B cell (primary cell): ENCODE measurements at regions not wholly inside any gene's neighbourhood (a gene's known extent, or its start where the extent isn't known, plus 50 kb on each side); places are given as distances from the start of the nearest gene placed in this dataset.
"Not testable (repeated sequence)": the region's sequence is repeated elsewhere in the genome, so short reads cannot be mapped to it uniquely, and the experiment has no call there.

ENCODE experiments used
- ATAC-seq: fragments of 200-7000 bp; cut with Tn5 transposase; one replicate; pipeline ENCODE4 v1.10.0; 2021; ENCODE audit warnings: low read depth, mild to moderate bottlenecking, moderate number of reproducible peaks, moderate library complexity
- CTCF ChIA-PET: fragments of 350-600 bp; sonication (Branson Sonifier 250); formaldehyde crosslinking; loops from one replicate; lab custom pipeline; 2021; ENCODE audit warnings: antibody characterized with exemption, inconsistent platforms; lab: Charles Lee
- POLR2A ChIA-PET: fragments of 350-600 bp; sonication (Branson Sonifier 250); formaldehyde crosslinking; loops from one replicate; lab custom pipeline; 2021; ENCODE audit warnings: antibody characterized with exemption; lab: Charles Lee
- DNase-seq: peaks from one replicate; pipeline ENCODE4 v3.0.0; 2013
- H2AFZ ChIP-seq: 2 replicates; pipeline ENCODE4 v1.6.1; 2012; ENCODE audit warnings: mild to moderate bottlenecking, low read depth, low read length; ENCODE audit not compliant: insufficient read depth, poor library complexity, severe bottlenecking
- H3K27ac ChIP-seq, 2 donors: 1 replicate in 1 of 2; 2 replicates in 1 of 2; pipeline ENCODE4 v1.5.1; 2012 to 2013; ENCODE audit warnings: low read length in 2 of 2, mild to moderate bottlenecking in 2 of 2, moderate library complexity in 1 of 2
- H3K27me3 ChIP-seq, 4 experiments: fragments of 200-600 bp in 1 of 4; sonication (generic) in 1 of 4; replicated peaks in 1 of 4; 1 replicate in 2 of 4; 2 replicates in 2 of 4; pipeline versions ENCODE4 v1.6.1 to v1.7.0; 2013 to 2016; ENCODE audit warnings: low read length in 3 of 4, mild to moderate bottlenecking in 2 of 4, mixed read lengths in 1 of 4, moderate library complexity in 1 of 4; ENCODE audit not compliant: insufficient read depth in 4 of 4, control insufficient read depth in 3 of 4; ENCODE audit errors: control extremely low read depth in 1 of 4
- H3K36me3 ChIP-seq, 2 experiments: replicated peaks in 1 of 2; 1 replicate in 1 of 2; 2 replicates in 1 of 2; pipeline versions ENCODE4 v1.6.1 to v1.7.1; 2013; ENCODE audit warnings: low read length in 1 of 2; ENCODE audit not compliant: insufficient read depth in 2 of 2, control insufficient read depth in 1 of 2; ENCODE audit errors: control extremely low read depth in 1 of 2, extremely low read depth in 1 of 2
- H3K4me1 ChIP-seq, 2 donors: fragments of 200-600 bp in 1 of 2; sonication (generic) in 1 of 2; 1 replicate in 1 of 2; 2 replicates in 1 of 2; pipeline versions ENCODE4 v1.5.1 to v1.6.1; 2013 to 2017; ENCODE audit warnings: low read length in 2 of 2; ENCODE audit not compliant: control insufficient read depth in 2 of 2, insufficient read depth in 2 of 2
- H3K4me2 ChIP-seq: replicated peaks from 2 replicates; pipeline ENCODE3; 2012; ENCODE audit warnings: mild to moderate bottlenecking, low read depth, low read length; ENCODE audit not compliant: poor library complexity, severe bottlenecking
- H3K4me3 ChIP-seq, 5 experiments: fragments of 200-600 bp in 1 of 5; sonication (generic) in 1 of 5; 1 replicate in 3 of 5; 2 replicates in 2 of 5; pipeline versions ENCODE4 v1.5.1 to v1.7.0; 2011 to 2016; ENCODE audit warnings: low read length in 4 of 5, mild to moderate bottlenecking in 4 of 5, low read depth in 2 of 5, control low read depth in 1 of 5, moderate library complexity in 1 of 5; ENCODE audit not compliant: insufficient read depth in 1 of 5; ENCODE audit errors: control extremely low read depth in 1 of 5, extremely low read depth in 1 of 5
- H3K79me2 ChIP-seq: fragments of 200-600 bp; sonication (generic); one replicate; pipeline ENCODE4 v1.6.0; 2016; ENCODE audit warnings: low read length; ENCODE audit not compliant: control insufficient read depth, insufficient read depth
- H3K9ac ChIP-seq: fragments of 200-600 bp; sonication (generic); 2 replicates; pipeline ENCODE4 v1.6.1; 2017; ENCODE audit warnings: mild to moderate bottlenecking, low read length, moderate library complexity
- H3K9me3 ChIP-seq, 3 donors: one replicate each; pipeline versions ENCODE4 v1.6.1 to v1.7.1; 2013; ENCODE audit warnings: low read length in 2 of 3; ENCODE audit not compliant: control insufficient read depth in 2 of 3, insufficient read depth in 1 of 3; ENCODE audit errors: control extremely low read depth in 1 of 3
- H4K20me1 ChIP-seq: 2 replicates; pipeline ENCODE4 v1.6.0; 2012; ENCODE audit warnings: mild to moderate bottlenecking, low read length; ENCODE audit not compliant: insufficient read depth, control insufficient read depth, poor library complexity, severe bottlenecking
- H3K27ac Mint-ChIP-seq: one replicate; pipeline ENCODE4 v1.8.0; 2021; ENCODE audit warnings: mixed read lengths
- H3K27me3 Mint-ChIP-seq: one replicate; pipeline ENCODE4 v1.8.0; 2021; ENCODE audit warnings: mixed read lengths
- H3K4me1 Mint-ChIP-seq: one replicate; pipeline ENCODE4 v1.8.0; 2021; ENCODE audit warnings: mixed read lengths
- H3K4me3 Mint-ChIP-seq: one replicate; pipeline ENCODE4 v1.8.0; 2021; ENCODE audit warnings: mixed read lengths
- H3K9me3 Mint-ChIP-seq: one replicate; pipeline ENCODE4 v1.8.0; 2022; ENCODE audit warnings: mixed read lengths; ENCODE audit not compliant: insufficient read depth
- CTCF ChIP-seq: fragments of 200-600 bp; IDR thresholded peaks from one replicate; pipeline ENCODE4 v1.8.0; 2022; ENCODE audit warnings: antibody characterized with exemption, mild to moderate bottlenecking
- EZH2 ChIP-seq: IDR thresholded peaks from 2 replicates; pipeline ENCODE4 v1.6.1; 2012; ENCODE audit warnings: borderline replicate concordance, low read depth, mild to moderate bottlenecking, moderate library complexity, low read length; ENCODE audit not compliant: insufficient read depth, poor library complexity, severe bottlenecking
- WGBS: methylation state at CpG from one replicate; pipeline ENCODE4 v1.1.5; 2013; ENCODE audit warnings: missing lambda C conversion rate; ENCODE audit not compliant: insufficient coverage; 5-methylcytosine and 5-hydroxymethylcytosine counted together
- intact Hi-C: fragments of 100-400 bp; cut with micrococcal nuclease; formaldehyde crosslinking; loops from one replicate; pipeline ENCODE4 v1.10.0; 2022

GRCh38 chr13:18240086-18240485, 941.5 kb downstream of the TUBA3C start:
- POLR2A ChIA-PET, H2AFZ ChIP-seq: not testable (repeated sequence)

GRCh38 chr13:18238586-18238985, 943.0 kb downstream of the TUBA3C start:
- intact Hi-C loops = not testable (repeated sequence)

More at GRCh38 chr13:18240086-18240485, 941.5 kb downstream of the TUBA3C start:
- H3K27me3 ChIP-seq, H3K36me3 ChIP-seq, H3K4me3 Mint-ChIP-seq, H3K27ac ChIP-seq, H3K27ac Mint-ChIP-seq, H3K27me3 Mint-ChIP-seq, H3K79me2 ChIP-seq, ATAC-seq, intact Hi-C loops, H3K9me3 Mint-ChIP-seq, DNase-seq, H3K4me1 Mint-ChIP-seq, H4K20me1 ChIP-seq, CTCF ChIA-PET, H3K4me1 ChIP-seq, H3K4me3 ChIP-seq, H3K4me2 ChIP-seq, H3K9ac ChIP-seq: not testable (repeated sequence)
- peaks cover 0 to 29% (median 0%) of the 10 kb centered on the region in 3 donors for H3K9me3 ChIP-seq
- 100% methylated on average over 1 of the region's 3 CpGs for WGBS

GRCh38 chr13:18236528-18236815, 945.2 kb downstream of the TUBA3C start:
- H3K9me3 ChIP-seq = peaks cover 0 to 47% (median 0%) of the 10 kb centered on the region in 3 donors
- no peaks in the 10 kb centered on the region for H3K4me1 ChIP-seq
- H3K9ac ChIP-seq = no peak overlapping the region
- POLR2A ChIA-PET = no interaction called here
- H3K36me3 ChIP-seq = no peaks in the 10 kb centered on the region
- no peaks in the 10 kb centered on the region for H3K27me3 Mint-ChIP-seq
- H3K4me3 ChIP-seq = no peak overlapping the region
- WGBS = 95% methylated on average over 34 of the region's 34 CpGs
- no peak overlapping the region for H2AFZ ChIP-seq
- no peaks in the 10 kb centered on the region for H4K20me1 ChIP-seq
- intact Hi-C loops = no loop called here
- DNase-seq (no peak), ATAC-seq (no peak)
- CTCF ChIA-PET = no interaction called here
- no peaks in the 10 kb centered on the region for H3K27me3 ChIP-seq
- no peak for TF ChIP-seq EZH2
- no peak for TF ChIP-seq CTCF
- no peak overlapping the region for H3K27ac Mint-ChIP-seq
- H3K79me2 ChIP-seq = no peaks in the 10 kb centered on the region
- H3K4me3 Mint-ChIP-seq = no peak overlapping the region
- no peaks in the 10 kb centered on the region for H3K4me1 Mint-ChIP-seq
- no peak overlapping the region for H3K27ac ChIP-seq
- peaks cover 2% of the 10 kb centered on the region for H3K9me3 Mint-ChIP-seq
- no peak overlapping the region for H3K4me2 ChIP-seq

More at GRCh38 chr13:18238586-18238985, 943.0 kb downstream of the TUBA3C start:
- H3K4me2 ChIP-seq, CTCF ChIA-PET, H3K27me3 Mint-ChIP-seq, H3K27ac Mint-ChIP-seq, H3K4me1 ChIP-seq, H4K20me1 ChIP-seq, H2AFZ ChIP-seq, H3K36me3 ChIP-seq, H3K4me1 Mint-ChIP-seq, H3K27ac ChIP-seq, H3K4me3 ChIP-seq, ATAC-seq, H3K9ac ChIP-seq, H3K4me3 Mint-ChIP-seq, H3K79me2 ChIP-seq, H3K27me3 ChIP-seq, POLR2A ChIA-PET, H3K9me3 Mint-ChIP-seq, DNase-seq: not testable (repeated sequence)
- H3K9me3 ChIP-seq = peaks cover 0 to 41% (median 0%) of the 10 kb centered on the region in 3 donors
- WGBS = 72% methylated on average over 5 of the region's 5 CpGs
